Pancreas (tissue), 10 donors: ENCODE measurements at regions not wholly inside any gene's neighbourhood (a gene's known extent, or its start where the extent isn't known, plus 50 kb on each side); places are given as distances from the start of the nearest gene placed in this dataset.

Experiments
- ATAC-seq, 4 donors: fragments of 200-7000 bp; cut with Tn5 transposase; one replicate each; pipeline versions ENCODE4 v1.8.0 to v1.9.1; 2020; ENCODE audit warnings: mild to moderate bottlenecking in 4 of 4, moderate library complexity in 4 of 4
- DNase-seq, 6 donors: peaks; one replicate each; pipeline ENCODE4 v3.0.0-alpha.2; 2020
- FAIRE-seq: peaks from 2 replicates; lab custom pipeline; 2012; peaks lifted over from hg19 to GRCh38; lab: Jason Lieb, UNC
- H3K27ac ChIP-seq, 4 donors: fragments of 200-600 bp; sonication (generic); 1 replicate in 3 of 4; 2 replicates in 1 of 4; pipeline versions ENCODE4 v1.5.0 to v1.8.0; 2020
- H3K27me3 ChIP-seq, 4 donors: fragments of 200-600 bp; one replicate each; pipeline ENCODE4 v1.8.0; 2021
- H3K36me3 ChIP-seq, 3 donors: fragments of 200-600 bp; sonication (generic) in 1 of 3; one replicate each; pipeline versions ENCODE4 v1.5.0 to v1.8.0; 2020 to 2021
- H3K4me1 ChIP-seq, 3 donors: fragments of 200-600 bp; one replicate each; pipeline ENCODE4 v1.8.0; 2021
- H3K4me3 ChIP-seq, 4 donors: fragments of 200-600 bp; sonication (generic) in 2 of 4; one replicate each; pipeline versions ENCODE4 v1.5.0 to v1.8.0; 2020 to 2021
- H3K9me3 ChIP-seq, 4 donors: fragments of 200-600 bp; one replicate each; pipeline ENCODE4 v1.8.0; 2021
- WGBS, 2 donors: extraction: QIAGEN DNeasy Blood & Tissue Kit; methylation state at CpG; one replicate each; pipeline ENCODE4 v1.1.7; 2013; 5-methylcytosine and 5-hydroxymethylcytosine counted together
- intact Hi-C, 3 donors: fragments of 100-400 bp; cut with DNase I; formaldehyde crosslinking; loops; one replicate each; pipeline versions ENCODE4 v1.11.1 to v1.14.2; 2022
- TF ChIP-seq, protein P1 (sequence below), 4 donors: fragments of 200-600 bp; sonication (generic) in 3 of 4; IDR thresholded peaks; one replicate each; pipeline versions ENCODE4 v1.5.0 to v1.8.0; 2021; ENCODE audit warnings: antibody characterized with exemption in 4 of 4
- donor health status: healthy with polysubstance abuse.
- donor health status: DM: no; HTN: no; CAD: no; lungs with moderate emphysema.
- donor health status: DM: no; HTN: no; CAD: no.
- donor health status: control.
- donor health status: control.
- donor health status: Bipolar disorder and iron deficiency.
- donor health status: DM: yes; HTN: yes; CAD: no.
- donor health status: DM: no; HTN: no; CAD: no.
- donor health status: DM: no; HTN: no; CAD: no.
- donor health status: DM: yes; HTN: yes; CAD: no.

DNA sequence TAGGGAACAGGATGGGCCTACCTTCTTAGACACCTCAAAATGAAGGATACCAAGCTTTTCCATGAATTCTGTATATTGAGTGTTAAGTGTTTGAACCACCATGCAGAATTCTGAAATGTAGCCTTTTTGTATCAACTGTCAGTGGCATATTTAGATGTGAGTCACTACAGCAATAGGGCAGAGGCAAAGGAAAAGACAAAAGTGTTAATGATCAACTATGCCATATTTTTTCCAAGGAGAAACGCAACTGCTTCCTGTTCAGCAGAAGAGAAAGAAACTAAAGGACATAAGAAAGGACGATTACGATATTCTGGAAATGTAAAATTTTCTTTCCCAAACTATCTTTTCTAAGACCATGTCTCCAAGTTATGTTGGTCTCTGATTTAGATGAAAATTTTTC, 104.6 kb upstream of the RSPO3 start:
- ATAC-seq = no peak

DNA sequence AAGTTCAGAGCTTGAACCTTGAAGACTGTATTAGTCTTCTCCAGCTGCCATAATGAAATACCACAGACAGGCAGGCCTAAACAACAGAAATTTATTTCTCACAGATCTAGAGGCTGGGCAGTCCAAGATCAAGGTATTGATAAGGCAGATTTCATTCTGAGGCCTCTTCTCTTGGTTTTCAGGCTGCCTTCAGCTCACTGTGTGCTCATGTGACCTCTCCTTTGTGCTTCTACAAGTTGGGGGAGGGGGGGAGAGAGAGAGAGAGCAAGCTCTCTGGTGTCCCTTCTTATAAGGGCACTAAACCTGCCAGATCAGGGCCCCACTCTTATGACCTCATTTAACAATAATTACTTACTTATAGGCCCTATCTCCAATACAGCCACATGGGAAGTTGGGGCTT, 102.6 kb upstream of the RSPO3 start:
- no peak for ATAC-seq
- TF ChIP-seq, protein P1, sequence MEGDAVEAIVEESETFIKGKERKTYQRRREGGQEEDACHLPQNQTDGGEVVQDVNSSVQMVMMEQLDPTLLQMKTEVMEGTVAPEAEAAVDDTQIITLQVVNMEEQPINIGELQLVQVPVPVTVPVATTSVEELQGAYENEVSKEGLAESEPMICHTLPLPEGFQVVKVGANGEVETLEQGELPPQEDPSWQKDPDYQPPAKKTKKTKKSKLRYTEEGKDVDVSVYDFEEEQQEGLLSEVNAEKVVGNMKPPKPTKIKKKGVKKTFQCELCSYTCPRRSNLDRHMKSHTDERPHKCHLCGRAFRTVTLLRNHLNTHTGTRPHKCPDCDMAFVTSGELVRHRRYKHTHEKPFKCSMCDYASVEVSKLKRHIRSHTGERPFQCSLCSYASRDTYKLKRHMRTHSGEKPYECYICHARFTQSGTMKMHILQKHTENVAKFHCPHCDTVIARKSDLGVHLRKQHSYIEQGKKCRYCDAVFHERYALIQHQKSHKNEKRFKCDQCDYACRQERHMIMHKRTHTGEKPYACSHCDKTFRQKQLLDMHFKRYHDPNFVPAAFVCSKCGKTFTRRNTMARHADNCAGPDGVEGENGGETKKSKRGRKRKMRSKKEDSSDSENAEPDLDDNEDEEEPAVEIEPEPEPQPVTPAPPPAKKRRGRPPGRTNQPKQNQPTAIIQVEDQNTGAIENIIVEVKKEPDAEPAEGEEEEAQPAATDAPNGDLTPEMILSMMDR (IDR thresholded peaks at IDR 0.05) = no peak
- DNase-seq = no peak
- Histone ChIP-seq H3K4me3 (no peak overlapping the region), H3K27ac (no peak overlapping the region), H3K4me1 (no peaks in the 10 kb centered on the region), H3K36me3 (no peaks in the 10 kb centered on the region), H3K27me3 (peaks cover 0 to 11% (median 0%) of the 10 kb centered on the region in 4 donors), H3K9me3 (no peaks in the 10 kb centered on the region)
- FAIRE-seq = no peak
- intact Hi-C loops = no loop called here

More for the DNA sequence above, 104.6 kb upstream of the RSPO3 start:
- no peaks in the 10 kb centered on the region for H3K27me3 ChIP-seq
- FAIRE-seq (no peak), DNase-seq (no peak)
- no peaks in the 10 kb centered on the region for H3K36me3 ChIP-seq
- no peak overlapping the region for H3K4me3 ChIP-seq
- no peaks in the 10 kb centered on the region for H3K9me3 ChIP-seq
- no peaks in the 10 kb centered on the region for H3K4me1 ChIP-seq
- no peak overlapping the region for H3K27ac ChIP-seq
- 61 to 67% methylated on average over 3 of the region's 3 CpGs for WGBS, 2 donors
- TF ChIP-seq, protein P1 (IDR thresholded peaks at IDR 0.05) = no peak
- intact Hi-C loops = no loop called here

DNA sequence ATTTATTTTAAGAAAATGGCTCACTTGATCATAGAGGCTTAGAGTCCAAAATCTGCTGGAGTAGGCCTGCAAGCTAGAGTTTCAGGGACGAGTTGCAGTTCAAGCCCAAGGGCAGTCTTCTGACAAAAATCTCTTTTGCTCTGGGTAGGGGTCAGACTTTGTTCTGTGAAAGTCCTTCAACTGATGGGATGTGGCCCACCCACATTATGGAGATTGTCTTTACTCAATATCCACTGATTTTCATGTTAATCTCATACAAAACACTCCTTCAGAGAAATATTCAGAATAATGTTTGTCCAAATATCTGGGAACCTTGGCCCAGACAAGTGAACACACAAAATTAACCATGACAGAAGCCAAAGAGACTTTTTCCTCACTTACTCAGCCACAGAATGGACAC, 98.6 kb upstream of the RSPO3 start:
- no peak overlapping the region for H3K4me3 ChIP-seq
- 45 to 50% methylated on average over 1 of the region's 1 CpG for whole genome bisulfite sequencing, 2 donors
- peaks cover 0 to 7% (median 0%) of the 10 kb centered on the region in 3 donors for H3K4me1 ChIP-seq
- ATAC-seq (no peak), DNase-seq (no peak), FAIRE-seq (no peak)
- intact Hi-C loops = no loop called here
- no peaks in the 10 kb centered on the region for H3K36me3 ChIP-seq
- no peak overlapping the region for H3K27ac ChIP-seq
- H3K27me3 ChIP-seq = peaks cover 0 to 18% (median 0%) of the 10 kb centered on the region in 4 donors
- no peaks in the 10 kb centered on the region for H3K9me3 ChIP-seq
- TF ChIP-seq, protein P1 (IDR thresholded peaks at IDR 0.05) = no peak

DNA sequence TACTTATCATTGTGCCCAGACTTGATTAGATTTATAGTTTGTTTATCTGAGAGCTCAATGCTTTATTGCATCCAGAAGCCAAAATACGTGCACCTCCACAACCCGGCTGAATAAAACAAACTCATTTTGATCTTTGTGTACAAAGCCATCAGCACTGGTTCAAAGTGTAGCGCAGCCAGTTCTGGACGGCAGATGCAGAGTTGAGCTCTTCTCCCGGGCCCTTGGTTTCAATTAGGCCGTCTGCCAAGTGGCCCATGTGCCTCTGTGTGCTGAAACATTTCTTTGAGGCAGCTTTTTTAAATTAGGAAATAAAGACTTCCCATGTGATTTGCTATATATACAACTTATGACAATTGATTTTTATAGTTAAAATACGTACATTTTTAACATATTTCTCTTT, 96.2 kb upstream of the RSPO3 start:
- peak in 3 of 4 donors; percentile 64 to 83 (median 77) for ATAC-seq
- TF ChIP-seq, protein P1 (IDR thresholded peaks at IDR 0.05) = no peak
- Histone ChIP-seq H3K9me3 (no peaks in the 10 kb centered on the region), H3K4me1 (peaks cover 0 to 7% (median 0%) of the 10 kb centered on the region in 3 donors), H3K27me3 (peaks cover 0 to 24% (median 0%) of the 10 kb centered on the region in 4 donors), H3K27ac (no peak overlapping the region), H3K36me3 (no peaks in the 10 kb centered on the region), H3K4me3 (no peak overlapping the region)
- intact Hi-C loops = no loop called here
- WGBS, 2 donors = 5 to 6% methylated on average over 7 of the region's 7 CpGs
- FAIRE-seq = no peak
- peak in 3 of 6 donors; percentile 11 to 16 (median 13) for DNase-seq

DNA sequence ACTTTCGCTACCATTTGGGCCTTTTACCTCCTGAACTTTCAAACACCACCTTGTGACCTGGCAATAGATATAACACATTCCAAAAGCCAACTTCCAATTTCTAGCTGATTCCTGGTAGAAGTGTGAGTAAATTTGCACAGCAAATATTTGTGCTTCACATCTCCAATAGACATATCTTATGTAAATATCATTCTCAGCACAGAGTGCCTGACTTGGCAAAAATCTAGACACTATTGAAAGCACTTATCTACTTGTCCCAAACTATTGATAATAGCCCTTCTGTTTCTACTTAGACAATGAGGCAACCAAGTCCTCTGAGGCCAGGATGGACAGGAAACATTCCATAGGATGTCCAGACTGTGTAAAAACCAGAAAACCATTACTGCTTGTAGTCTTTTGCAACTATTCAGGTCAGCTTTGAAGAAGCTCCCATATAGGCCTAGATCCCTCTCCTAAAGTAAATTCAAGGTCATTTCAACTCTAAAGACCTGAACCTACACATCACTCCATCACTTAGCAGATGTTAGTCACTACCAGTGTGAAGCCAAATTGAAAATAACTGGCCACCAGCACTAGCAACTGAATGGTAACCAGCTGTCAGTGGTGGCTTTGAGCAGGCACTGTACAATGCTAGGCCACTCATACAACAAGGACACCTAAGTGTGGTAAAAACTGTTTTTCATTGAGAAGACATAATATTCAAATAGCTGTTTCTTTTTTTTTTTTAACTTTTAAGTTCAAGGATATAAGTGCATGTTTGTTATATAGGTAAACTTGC, 95.3 kb upstream of the RSPO3 start:
- WGBS, 2 donors = 16 to 39% methylated on average over 1 of the region's 1 CpG
- peak; percentile 24 to 85 (median 70) for ATAC-seq

More for the DNA sequence above, 95.3 kb upstream of the RSPO3 start:
- no peaks in the 10 kb centered on the region for H3K9me3 ChIP-seq
- TF ChIP-seq, protein P1 (IDR thresholded peaks at IDR 0.05) = no peak
- H3K36me3 ChIP-seq = no peaks in the 10 kb centered on the region
- no peak overlapping the region for H3K4me3 ChIP-seq
- peaks cover 0 to 7% (median 0%) of the 10 kb centered on the region in 3 donors for H3K4me1 ChIP-seq
- H3K27me3 ChIP-seq = peaks cover 0 to 29% (median 0%) of the 10 kb centered on the region in 4 donors
- no peak for FAIRE-seq
- intact Hi-C loops = no loop called here
- H3K27ac ChIP-seq = no peak overlapping the region
- DNase-seq = no peak
